Keratinocyte (primary cell): ENCODE measurements at regions not wholly inside any gene's neighbourhood (a gene's known extent, or its start where the extent isn't known, plus 50 kb on each side); places are given as distances from the start of the nearest gene placed in this dataset.

ENCODE experiments used
- DNase-seq: peaks from one replicate; pipeline ENCODE4 v3.0.0-alpha.2; 2011; ENCODE audit warnings: low read depth, missing footprints, low spot score
- FAIRE-seq: peaks from 2 replicates; lab custom pipeline; 2011; peaks lifted over from hg19 to GRCh38; lab: Jason Lieb, UNC
- H2AFZ ChIP-seq: 2 replicates; pipeline ENCODE4 v1.6.0; 2012; ENCODE audit warnings: low read length, control low read depth, inconsistent platforms; ENCODE audit not compliant: control insufficient read depth
- H3K27ac ChIP-seq: 2 replicates; pipeline ENCODE4 v1.5.1; 2011; ENCODE audit warnings: low read length; ENCODE audit not compliant: control insufficient read depth, insufficient read depth
- H3K27me3 ChIP-seq: 3 replicates; pipeline ENCODE4 v1.6.0; 2011; ENCODE audit warnings: low read length; ENCODE audit not compliant: control insufficient read depth, insufficient read depth; ENCODE audit errors: extremely low read depth
- H3K36me3 ChIP-seq, 2 experiments: 2 replicates in 1 of 2; 3 replicates in 1 of 2; pipeline ENCODE4 v1.5.1; 2011; ENCODE audit warnings: low read length in 2 of 2, mild to moderate bottlenecking in 1 of 2; ENCODE audit not compliant: control insufficient read depth in 2 of 2, insufficient read depth in 2 of 2; ENCODE audit errors: extremely low read depth in 1 of 2
- H3K4me1 ChIP-seq: 3 replicates; pipeline ENCODE4 v1.5.1; 2011; ENCODE audit warnings: low read length; ENCODE audit not compliant: control insufficient read depth, insufficient read depth; ENCODE audit errors: extremely low read depth
- H3K4me2 ChIP-seq: 3 replicates; pipeline ENCODE4 v1.6.0; 2011; ENCODE audit warnings: low read depth, low read length; ENCODE audit not compliant: control insufficient read depth, insufficient read depth; ENCODE audit errors: extremely low read depth
- H3K4me3 ChIP-seq, 3 experiments: fragments of 200-600 bp in 1 of 3; sonication (generic) in 1 of 3; 2 replicates in 2 of 3; 3 replicates in 1 of 3; pipeline ENCODE4 v1.5.1; 2011 to 2016; ENCODE audit warnings: low read length in 3 of 3, mild to moderate bottlenecking in 3 of 3, control low read depth in 2 of 3, inconsistent platforms in 1 of 3, low read depth in 1 of 3, mixed read lengths in 1 of 3, mixed run types in 1 of 3, moderate library complexity in 1 of 3; ENCODE audit not compliant: control insufficient read depth in 2 of 3, insufficient read depth in 2 of 3; ENCODE audit errors: extremely low read depth in 1 of 3
- H3K79me2 ChIP-seq: 2 replicates; pipeline ENCODE4 v1.6.0; 2012; ENCODE audit warnings: low read length; ENCODE audit not compliant: control insufficient read depth, insufficient read depth
- H3K9ac ChIP-seq: 3 replicates; pipeline ENCODE4 v1.6.0; 2011; ENCODE audit warnings: low read length; ENCODE audit not compliant: control insufficient read depth, insufficient read depth; ENCODE audit errors: extremely low read depth
- H3K9me1 ChIP-seq: 3 replicates; pipeline ENCODE4 v1.6.0; 2011; ENCODE audit warnings: low read length; ENCODE audit not compliant: control insufficient read depth, insufficient read depth; ENCODE audit errors: extremely low read depth
- H3K9me3 ChIP-seq: 2 replicates; pipeline ENCODE4 v1.5.1; 2012; ENCODE audit warnings: low read depth, low read length; ENCODE audit not compliant: control insufficient read depth
- H4K20me1 ChIP-seq: 3 replicates; pipeline ENCODE4 v1.6.0; 2011; ENCODE audit warnings: low read length; ENCODE audit not compliant: control insufficient read depth, insufficient read depth; ENCODE audit errors: extremely low read depth
- CTCF ChIP-seq, 3 experiments: IDR thresholded peaks in 1 of 3; conservative IDR thresholded peaks in 1 of 3; optimal IDR thresholded peaks in 1 of 3; 2 replicates in 2 of 3; 3 replicates in 1 of 3; pipeline versions ENCODE3 to v1.5.1; 2011; ENCODE audit warnings: low read length in 3 of 3, mild to moderate bottlenecking in 3 of 3, moderate library complexity in 2 of 3, control low read depth in 1 of 3, inconsistent platforms in 1 of 3; ENCODE audit not compliant: insufficient read depth in 2 of 3; ENCODE audit errors: extremely low read depth in 1 of 3
- EZH2 ChIP-seq: IDR thresholded peaks from one replicate; pipeline ENCODE4 v1.6.1; 2012; ENCODE audit warnings: inconsistent platforms, mild to moderate bottlenecking, low read length, moderate library complexity
- dilution Hi-C: fragments of 300-500 bp; cut with MboI; formaldehyde crosslinking; loops from one replicate; pipeline ENCODE4 v1.7.0; 2020; ENCODE audit warnings: low sequenced_read_pairs; ENCODE audit not compliant: extremely low pct_ligation_motif_present

GRCh38 chr19:30690935-30691818, 319.0 kb downstream of the ZNF536 start:
- H3K27ac ChIP-seq, result no peak overlapping the region
- no peak for FAIRE-seq
- H3K36me3 ChIP-seq, result no peaks in the 10 kb centered on the region
- dilution Hi-C loops, result no loop called here
- TF ChIP-seq EZH2 (no peak), CTCF (optimal IDR thresholded peaks at IDR 0.05 in 1 of 3, IDR thresholded peaks at IDR 0.05 in 1 of 3, conservative IDR thresholded peaks at IDR 0.05 in 1 of 3; ENCODE audit: extremely low read depth in 1 of 3, insufficient read depth in 2 of 3, low read length in 3 of 3) (no peak)
- H3K4me2 ChIP-seq, result no peak overlapping the region
- H3K4me3 ChIP-seq, result no peak overlapping the region
- no peaks in the 10 kb centered on the region for H3K9me3 ChIP-seq
- DNase-seq, result no peak
- no peaks in the 10 kb centered on the region for H3K79me2 ChIP-seq
- peaks cover 18% of the 10 kb centered on the region for H3K27me3 ChIP-seq
- no peak overlapping the region for H2AFZ ChIP-seq
- H3K9me1 ChIP-seq, result no peaks in the 10 kb centered on the region
- no peaks in the 10 kb centered on the region for H3K4me1 ChIP-seq
- H3K9ac ChIP-seq, result no peak overlapping the region
- H4K20me1 ChIP-seq, result no peaks in the 10 kb centered on the region

GRCh38 chr19:30690525-30690924, 318.3 kb downstream of the ZNF536 start:
- Histone ChIP-seq H3K4me2 (no peak overlapping the region), H3K4me3 (no peak overlapping the region), H4K20me1 (no peaks in the 10 kb centered on the region), H3K79me2 (no peaks in the 10 kb centered on the region), H3K9me3 (no peaks in the 10 kb centered on the region), H2AFZ (no peak overlapping the region), H3K36me3 (no peaks in the 10 kb centered on the region), H3K9ac (no peak overlapping the region), H3K27ac (no peak overlapping the region), H3K9me1 (no peaks in the 10 kb centered on the region), H3K4me1 (no peaks in the 10 kb centered on the region), H3K27me3 (peaks cover 18% of the 10 kb centered on the region)
- DNase-seq, result no peak
- dilution Hi-C loops, result no loop called here
- TF ChIP-seq CTCF (optimal IDR thresholded peaks at IDR 0.05 in 1 of 3, IDR thresholded peaks at IDR 0.05 in 1 of 3, conservative IDR thresholded peaks at IDR 0.05 in 1 of 3; ENCODE audit: extremely low read depth in 1 of 3, insufficient read depth in 2 of 3, low read length in 3 of 3), result no peak
- no peak for TF ChIP-seq EZH2
- FAIRE-seq, result no peak
